Liver (tissue), 8 donors: ENCODE measurements at regions not wholly inside any gene's neighbourhood (a gene's known extent, or its start where the extent isn't known, plus 50 kb on each side); places are given as distances from the start of the nearest gene placed in this dataset.

Source experiments
- DNase-seq: peaks from one replicate; pipeline ENCODE4 v3.0.0-alpha.2; 2017; ENCODE audit warnings: low spot score
- H3K27ac ChIP-seq, 2 donors: one replicate each; pipeline ENCODE4 v1.7.0; 2013; ENCODE audit warnings: inconsistent platforms in 2 of 2, low read length in 2 of 2, control low read depth in 1 of 2, low read depth in 1 of 2, mild to moderate bottlenecking in 1 of 2
- H3K27me3 ChIP-seq, 4 donors: one replicate each; pipeline versions ENCODE4 v1.6.1 to v1.7.0; 2013; ENCODE audit warnings: low read length in 3 of 4, inconsistent platforms in 1 of 4, mild to moderate bottlenecking in 1 of 4, moderate library complexity in 1 of 4; ENCODE audit not compliant: control insufficient read depth in 4 of 4, insufficient read depth in 4 of 4
- H3K36me3 ChIP-seq, 4 donors: one replicate each; pipeline versions ENCODE4 v1.6.1 to v1.7.0; 2013; ENCODE audit warnings: low read length in 3 of 4, mild to moderate bottlenecking in 3 of 4, low read depth in 1 of 4, moderate library complexity in 1 of 4; ENCODE audit not compliant: control insufficient read depth in 4 of 4, insufficient read depth in 3 of 4
- H3K4me1 ChIP-seq, 4 donors: one replicate each; pipeline versions ENCODE4 v1.6.1 to v1.7.0; 2013; ENCODE audit warnings: low read length in 3 of 4, mild to moderate bottlenecking in 3 of 4, moderate library complexity in 1 of 4; ENCODE audit not compliant: control insufficient read depth in 4 of 4, insufficient read depth in 4 of 4
- H3K4me3 ChIP-seq, 3 donors: one replicate each; pipeline versions ENCODE4 v1.6.1 to v1.7.0; 2013; ENCODE audit warnings: low read length in 3 of 3, control low read depth in 1 of 3, low read depth in 1 of 3, mild to moderate bottlenecking in 1 of 3
- H3K9ac ChIP-seq, 2 donors: one replicate each; pipeline ENCODE4 v1.7.0; 2013; ENCODE audit warnings: low read length in 2 of 2, mild to moderate bottlenecking in 2 of 2, moderate library complexity in 2 of 2, control low read depth in 1 of 2, low read depth in 1 of 2
- H3K9me3 ChIP-seq, 4 donors: one replicate each; pipeline versions ENCODE4 v1.6.1 to v1.7.0; 2013; ENCODE audit warnings: low read length in 3 of 4; ENCODE audit not compliant: control insufficient read depth in 4 of 4
- ATF3 ChIP-seq: IDR thresholded peaks from 2 replicates; pipeline ENCODE4 v1.6.1; 2016; ENCODE audit warnings: antibody characterized with exemption
- CTCF ChIP-seq: fragments of 150-350 bp; IDR thresholded peaks from 2 replicates; pipeline ENCODE4 v1.5.1; 2017; ENCODE audit warnings: improper control_type of control experiment, low read depth, low read length; ENCODE audit not compliant: missing input control
- EGR1 ChIP-seq, 2 donors: IDR thresholded peaks; 2 replicates each; pipeline ENCODE4 v1.6.1; 2016 to 2018; ENCODE audit warnings: antibody characterized with exemption in 2 of 2, low read depth in 2 of 2
- FOXA1 ChIP-seq: IDR thresholded peaks from 2 replicates; pipeline ENCODE4 v1.6.1; 2016; ENCODE audit warnings: antibody characterized with exemption
- GABPA ChIP-seq, 2 donors: IDR thresholded peaks in 1 of 2; conservative IDR thresholded peaks in 1 of 2; 2 replicates each; pipeline ENCODE4 v1.6.1; 2016; ENCODE audit warnings: antibody characterized with exemption in 2 of 2, mild to moderate bottlenecking in 1 of 2, moderate library complexity in 1 of 2
- HNF4A ChIP-seq, 2 donors: conservative IDR thresholded peaks; 2 replicates each; pipeline ENCODE4 v1.6.1; 2016; ENCODE audit warnings: antibody characterized with exemption in 2 of 2, mild to moderate bottlenecking in 2 of 2
- HNF4G ChIP-seq: IDR thresholded peaks from 2 replicates; pipeline ENCODE4 v1.6.1; 2016; ENCODE audit warnings: antibody characterized with exemption
- JUND ChIP-seq, 2 donors: IDR thresholded peaks; 2 replicates each; pipeline ENCODE4 v1.6.1; 2016; ENCODE audit warnings: antibody characterized with exemption in 2 of 2
- NR2F2 ChIP-seq: IDR thresholded peaks from 2 replicates; pipeline ENCODE4 v1.6.1; 2016; ENCODE audit warnings: antibody characterized with exemption
- RAD21 ChIP-seq, 2 donors: IDR thresholded peaks; 2 replicates each; pipeline ENCODE4 v1.6.1; 2016; ENCODE audit warnings: antibody characterized with exemption in 2 of 2, mild to moderate bottlenecking in 2 of 2
- REST ChIP-seq: IDR thresholded peaks from 2 replicates; pipeline ENCODE4 v1.6.1; 2016; ENCODE audit warnings: antibody characterized with exemption, mild to moderate bottlenecking
- RXRA ChIP-seq, 2 donors: IDR thresholded peaks; 2 replicates each; pipeline ENCODE4 v1.6.1; 2017 to 2018; ENCODE audit warnings: antibody characterized with exemption in 2 of 2, mild to moderate bottlenecking in 1 of 2
- SP1 ChIP-seq: IDR thresholded peaks from 2 replicates; pipeline ENCODE4 v1.6.1; 2018; ENCODE audit warnings: antibody characterized with exemption, mild to moderate bottlenecking
- YY1 ChIP-seq: IDR thresholded peaks from 2 replicates; pipeline ENCODE4 v1.6.1; 2016; ENCODE audit warnings: antibody characterized with exemption, mild to moderate bottlenecking
- ZBTB33 ChIP-seq: IDR thresholded peaks from 2 replicates; pipeline ENCODE4 v1.6.1; 2016; ENCODE audit warnings: antibody characterized with exemption
- WGBS: extraction: QIAGEN DNeasy Blood & Tissue Kit; methylation state at CpG from one replicate; pipeline ENCODE4 v1.1.7; 2013; 5-methylcytosine and 5-hydroxymethylcytosine counted together
- donor health status: healthy.
- donor health status: healthy.
- donor health status: healthy.
- donor health status: healthy.
- donor health status: healthy.

GRCh38 chr6:86581833-86582232 is 355.5 kb upstream of the HTR1E start:
- Histone ChIP-seq H3K9ac (no peak overlapping the region), H3K4me3 (no peak overlapping the region), H3K9me3 (peaks cover 3 to 21% (median 7%) of the 10 kb centered on the region in 4 donors), H3K4me1 (no peaks in the 10 kb centered on the region), H3K36me3 (no peaks in the 10 kb centered on the region), H3K27me3 (no peaks in the 10 kb centered on the region), H3K27ac (no peak overlapping the region)
- DNase-seq = no peak
- 71% methylated on average over 3 of the region's 3 CpGs for WGBS
- no peak for TF ChIP-seq RXRA (IDR thresholded peaks at IDR 0.05)
- TF ChIP-seq YY1 = no peak

GRCh38 chr6:86563197-86563596 is 374.1 kb upstream of the HTR1E start:
- 68% methylated on average over 1 of the region's 1 CpG for WGBS
- DNase-seq = no peak
- Histone ChIP-seq H3K4me1 (no peaks in the 10 kb centered on the region), H3K4me3 (no peak overlapping the region), H3K9me3 (no peaks in the 10 kb centered on the region), H3K27ac (no peak overlapping the region), H3K27me3 (no peaks in the 10 kb centered on the region), H3K9ac (no peak overlapping the region), H3K36me3 (no peaks in the 10 kb centered on the region)
- TF ChIP-seq SP1 = no peak
- TF ChIP-seq RXRA (IDR thresholded peaks at IDR 0.05) = no peak
- no peak for TF ChIP-seq HNF4G

GRCh38 chr6:86558318-86558717 is 379.0 kb upstream of the HTR1E start:
- Histone ChIP-seq H3K4me1 (no peaks in the 10 kb centered on the region), H3K9ac (no peak overlapping the region), H3K4me3 (no peak overlapping the region), H3K9me3 (no peaks in the 10 kb centered on the region), H3K27ac (no peak overlapping the region), H3K27me3 (no peaks in the 10 kb centered on the region), H3K36me3 (no peaks in the 10 kb centered on the region)
- TF ChIP-seq RXRA (IDR thresholded peaks at IDR 0.05) (no peak), YY1 (no peak), NR2F2 (no peak), EGR1 (IDR thresholded peaks at IDR 0.05; ENCODE audit: low read depth in 2 of 2) (no peak), CTCF (no peak), RAD21 (IDR thresholded peaks at IDR 0.05) (no peak), JUND (IDR thresholded peaks at IDR 0.05) (no peak), GABPA (IDR thresholded peaks at IDR 0.05 in 1 of 2, conservative IDR thresholded peaks at IDR 0.05 in 1 of 2) (no peak), ZBTB33 (no peak), ATF3 (no peak), FOXA1 (no peak), HNF4A (conservative IDR thresholded peaks at IDR 0.05) (no peak), REST (no peak)
- WGBS = 25% methylated on average over 2 of the region's 2 CpGs
- no peak for DNase-seq
